Hepatocyte (in vitro differentiated cells): ENCODE measurements at regions not wholly inside any gene's neighbourhood (a gene's known extent, or its start where the extent isn't known, plus 50 kb on each side); places are given as distances from the start of the nearest gene placed in this dataset.
A peak's percentile ranks its signal among the peaks of the same experiment; 100 is the strongest.

Source experiments
- DNase-seq: peaks from one replicate; pipeline ENCODE4 v3.0.0-alpha.2; 2016; ENCODE audit warnings: low spot score
- H2AFZ ChIP-seq: fragments of 200-600 bp; sonication (generic); 2 replicates; pipeline ENCODE4 v1.6.0; 2016; ENCODE audit warnings: antibody characterized with exemption, mild to moderate bottlenecking
- H3K27ac ChIP-seq: fragments of 200-600 bp; sonication (generic); 2 replicates; pipeline ENCODE4 v1.5.1; 2016; ENCODE audit warnings: mild to moderate bottlenecking
- H3K27me3 ChIP-seq: fragments of 200-600 bp; sonication (generic); 2 replicates; pipeline ENCODE4 v1.6.1; 2016
- H3K36me3 ChIP-seq: fragments of 200-600 bp; sonication (generic); replicated peaks from 2 replicates; pipeline ENCODE4 v1.5.1; 2016; ENCODE audit warnings: low read depth; ENCODE audit not compliant: insufficient read depth
- H3K4me1 ChIP-seq: fragments of 200-600 bp; sonication (generic); 2 replicates; pipeline ENCODE4 v1.5.1; 2016; ENCODE audit warnings: mild to moderate bottlenecking, moderate library complexity; ENCODE audit not compliant: insufficient read depth
- H3K4me2 ChIP-seq: fragments of 200-600 bp; sonication (generic); 2 replicates; pipeline ENCODE4 v1.6.0; 2016
- H3K4me3 ChIP-seq: fragments of 200-600 bp; sonication (generic); 2 replicates; pipeline ENCODE4 v1.5.1; 2016; ENCODE audit warnings: mild to moderate bottlenecking
- H3K79me2 ChIP-seq: fragments of 200-600 bp; sonication (generic); 2 replicates; pipeline ENCODE4 v1.6.0; 2017; ENCODE audit warnings: mild to moderate bottlenecking
- H3K9me2 ChIP-seq: fragments of 200-600 bp; sonication (generic); replicated peaks from 2 replicates; pipeline ENCODE4 v1.6.0; 2017; ENCODE audit warnings: mild to moderate bottlenecking; ENCODE audit not compliant: insufficient read depth
- H3K9me3 ChIP-seq: fragments of 200-600 bp; sonication (generic); 2 replicates; pipeline ENCODE4 v1.5.1; 2016; ENCODE audit warnings: low read depth, mild to moderate bottlenecking
- H4K20me1 ChIP-seq: fragments of 200-600 bp; sonication (generic); 2 replicates; pipeline ENCODE4 v1.6.0; 2016; ENCODE audit warnings: mild to moderate bottlenecking; ENCODE audit not compliant: insufficient read depth, poor library complexity, severe bottlenecking
- EZH2 ChIP-seq: fragments of 200-600 bp; sonication (generic); IDR thresholded peaks from 2 replicates; pipeline ENCODE4 v1.6.1; 2016; ENCODE audit warnings: antibody characterized with exemption, mild to moderate bottlenecking, borderline replicate concordance
- EZH2phosphoT487 ChIP-seq: fragments of 200-600 bp; sonication (generic); IDR thresholded peaks from one replicate; pipeline ENCODE4 v1.6.1; 2018; ENCODE audit warnings: antibody characterized with exemption, mild to moderate bottlenecking, low read depth, moderate library complexity; ENCODE audit not compliant: unreplicated experiment, severe bottlenecking
- WGBS: methylation state at CpG from one replicate; pipeline ENCODE4 v1.1.6; 2016; ENCODE audit warnings: low lambda C conversion rate; ENCODE audit errors: missing lambda C conversion rate; 5-methylcytosine and 5-hydroxymethylcytosine counted together
- TF ChIP-seq, protein P1 (sequence below): fragments of 200-600 bp; sonication (generic); IDR thresholded peaks from 2 replicates; pipeline ENCODE4 v1.5.1; 2016; ENCODE audit warnings: antibody characterized with exemption, mild to moderate bottlenecking; ENCODE audit not compliant: poor library complexity

DNA sequence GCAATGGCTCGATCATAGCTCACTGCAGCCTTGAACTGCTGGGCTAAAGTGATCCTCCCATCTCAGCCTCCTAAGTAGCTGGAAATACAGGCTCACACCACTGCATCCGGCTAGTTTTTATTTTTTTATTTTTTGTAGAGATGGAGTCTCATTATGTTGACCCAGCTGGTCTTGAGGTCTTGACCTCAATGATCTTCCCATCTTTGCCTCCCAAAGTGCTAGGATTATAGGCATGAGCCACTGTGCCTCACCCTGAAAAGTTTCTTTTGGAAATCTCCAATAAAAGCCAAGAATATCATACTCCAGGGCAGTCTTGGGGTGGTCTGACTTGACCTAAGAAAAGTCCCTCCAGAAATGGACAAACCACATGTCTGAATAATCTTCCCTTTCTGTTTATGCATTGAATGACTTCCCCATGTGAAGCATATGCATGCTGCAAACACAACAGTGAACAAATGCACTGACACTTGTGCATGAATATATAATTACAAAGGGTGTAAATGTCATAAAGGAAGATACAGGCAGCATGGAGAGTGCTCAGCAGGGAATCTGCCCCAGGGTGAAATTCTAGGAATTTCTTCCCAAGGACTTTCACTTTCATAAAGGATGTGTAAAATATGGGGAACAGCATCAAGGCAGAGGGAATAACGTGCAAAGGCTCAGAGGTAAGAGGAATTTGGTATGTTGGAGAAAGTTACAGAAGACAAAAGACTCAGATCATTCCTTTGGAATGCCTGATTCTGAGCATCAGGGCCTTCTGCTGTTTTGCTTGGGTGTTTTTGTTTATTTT lies 142.4 kb upstream of the LYZL1 start:
- H3K9me3 ChIP-seq: no peaks in the 10 kb centered on the region
- H3K36me3 ChIP-seq: no peaks in the 10 kb centered on the region
- no peak overlapping the region for H3K27ac ChIP-seq
- no peak for DNase-seq
- TF ChIP-seq EZH2 (no peak), EZH2phosphoT487 (no peak)
- TF ChIP-seq, protein P1, sequence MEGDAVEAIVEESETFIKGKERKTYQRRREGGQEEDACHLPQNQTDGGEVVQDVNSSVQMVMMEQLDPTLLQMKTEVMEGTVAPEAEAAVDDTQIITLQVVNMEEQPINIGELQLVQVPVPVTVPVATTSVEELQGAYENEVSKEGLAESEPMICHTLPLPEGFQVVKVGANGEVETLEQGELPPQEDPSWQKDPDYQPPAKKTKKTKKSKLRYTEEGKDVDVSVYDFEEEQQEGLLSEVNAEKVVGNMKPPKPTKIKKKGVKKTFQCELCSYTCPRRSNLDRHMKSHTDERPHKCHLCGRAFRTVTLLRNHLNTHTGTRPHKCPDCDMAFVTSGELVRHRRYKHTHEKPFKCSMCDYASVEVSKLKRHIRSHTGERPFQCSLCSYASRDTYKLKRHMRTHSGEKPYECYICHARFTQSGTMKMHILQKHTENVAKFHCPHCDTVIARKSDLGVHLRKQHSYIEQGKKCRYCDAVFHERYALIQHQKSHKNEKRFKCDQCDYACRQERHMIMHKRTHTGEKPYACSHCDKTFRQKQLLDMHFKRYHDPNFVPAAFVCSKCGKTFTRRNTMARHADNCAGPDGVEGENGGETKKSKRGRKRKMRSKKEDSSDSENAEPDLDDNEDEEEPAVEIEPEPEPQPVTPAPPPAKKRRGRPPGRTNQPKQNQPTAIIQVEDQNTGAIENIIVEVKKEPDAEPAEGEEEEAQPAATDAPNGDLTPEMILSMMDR: no peak
- H3K4me2 ChIP-seq: no peak overlapping the region
- no peaks in the 10 kb centered on the region for H3K9me2 ChIP-seq
- no peaks in the 10 kb centered on the region for H3K27me3 ChIP-seq
- WGBS: 96% methylated on average over 3 of the region's 3 CpGs
- H3K4me1 ChIP-seq: peaks cover 5% of the 10 kb centered on the region
- no peak overlapping the region for H2AFZ ChIP-seq
- no peak overlapping the region for H3K4me3 ChIP-seq
- no peaks in the 10 kb centered on the region for H4K20me1 ChIP-seq
- H3K79me2 ChIP-seq: no peaks in the 10 kb centered on the region

DNA sequence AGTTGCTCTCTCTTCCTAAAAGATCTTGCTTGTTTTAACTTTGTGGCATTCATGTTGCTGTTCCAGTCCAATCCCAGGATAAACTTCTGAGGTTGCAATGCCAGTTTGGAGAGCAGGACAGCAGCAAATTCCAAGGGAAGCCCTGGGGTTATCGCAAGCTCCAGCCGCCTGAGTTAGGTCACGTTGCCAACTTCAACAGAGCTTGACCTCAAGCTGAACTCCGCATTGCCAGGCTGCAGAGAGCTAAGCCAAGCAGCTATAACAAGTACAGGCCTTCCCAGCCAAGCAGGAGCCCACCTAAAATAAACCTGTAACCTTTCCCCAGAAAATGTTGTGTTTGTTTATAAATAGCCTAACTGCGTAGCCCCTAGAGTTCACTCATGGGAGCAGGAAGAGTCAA lies 138.9 kb upstream of the LYZL1 start:
- Histone ChIP-seq H3K79me2 (no peaks in the 10 kb centered on the region), H3K4me2 (no peak overlapping the region), H2AFZ (no peak overlapping the region), H4K20me1 (no peaks in the 10 kb centered on the region), H3K36me3 (no peaks in the 10 kb centered on the region), H3K4me3 (no peak overlapping the region), H3K27ac (no peak overlapping the region), H3K9me3 (no peaks in the 10 kb centered on the region), H3K9me2 (no peaks in the 10 kb centered on the region), H3K27me3 (no peaks in the 10 kb centered on the region), H3K4me1 (peaks cover 5% of the 10 kb centered on the region)
- 23% methylated on average over 5 of the region's 5 CpGs for WGBS
- DNase-seq: peak; percentile 30
- TF ChIP-seq, protein P1: no peak
- TF ChIP-seq EZH2phosphoT487 (no peak), EZH2 (no peak)

DNA sequence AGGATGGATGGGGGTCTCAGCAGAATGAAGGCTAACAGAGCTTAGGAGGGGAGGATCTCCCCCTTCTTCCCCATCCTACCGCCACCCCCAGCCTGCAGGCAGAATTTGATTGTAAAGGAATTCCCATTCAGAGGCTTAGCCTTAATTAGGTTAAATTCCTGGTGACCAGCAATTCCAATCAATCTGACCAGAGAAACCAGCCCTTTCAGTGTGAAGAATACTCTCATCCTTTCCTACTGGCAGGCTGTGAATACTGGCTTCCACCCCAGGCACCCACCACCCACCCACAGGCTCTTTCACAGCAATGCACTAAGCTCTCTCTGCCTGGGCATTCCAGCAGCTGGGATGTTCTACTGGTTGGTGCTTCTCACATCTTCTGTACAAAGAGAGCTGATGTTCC lies 137.9 kb upstream of the LYZL1 start:
- 85% methylated on average over 1 of the region's 1 CpG for WGBS
- Histone ChIP-seq H3K9me2 (no peaks in the 10 kb centered on the region), H3K4me3 (no peak overlapping the region), H3K27me3 (no peaks in the 10 kb centered on the region), H3K4me2 (no peak overlapping the region), H4K20me1 (no peaks in the 10 kb centered on the region), H3K27ac (no peak overlapping the region), H3K79me2 (no peaks in the 10 kb centered on the region), H3K4me1 (peaks cover 5% of the 10 kb centered on the region), H3K9me3 (no peaks in the 10 kb centered on the region), H3K36me3 (no peaks in the 10 kb centered on the region), H2AFZ (no peak overlapping the region)
- no peak for DNase-seq
- no peak for TF ChIP-seq EZH2phosphoT487
- TF ChIP-seq, protein P1: no peak
- TF ChIP-seq EZH2: no peak
